ENCODE measurements at regions not wholly inside any gene's neighbourhood (a gene's known extent, or its start where the extent isn't known, plus 50 kb on each side); places are given as distances from the start of the nearest gene placed in this dataset.
"Not testable (repeated sequence)": the region's sequence is repeated elsewhere in the genome, so short reads cannot be mapped to it uniquely, and the experiment has no call there.

GRCh38 chr13:82058364-82058763, 1717.4 kb upstream of the SPRY2 start:
- peaks cover 0 to 6% (median 0%) of the 10 kb centered on the region in 5 donors for H3K9me3 ChIP-seq (ENCODE audit: control insufficient read depth in 5 of 5, low read length in 5 of 5)
- no peak overlapping the region for H3K27ac ChIP-seq (ENCODE audit: low read depth, low read length)
- H3K9ac ChIP-seq (ENCODE audit: low read length in 5 of 5), result no peak overlapping the region

GRCh38 chr13:82045316-82045715, 1704.4 kb upstream of the SPRY2 start:
- H3K27ac ChIP-seq (ENCODE audit: low read depth, low read length); H3K9me3 ChIP-seq (ENCODE audit: control insufficient read depth in 5 of 5, low read length in 5 of 5): not testable (repeated sequence)

More at GRCh38 chr13:82058364-82058763, 1717.4 kb upstream of the SPRY2 start:
- no peaks in the 10 kb centered on the region for H3K27me3 ChIP-seq (ENCODE audit: control insufficient read depth in 5 of 5, insufficient read depth in 4 of 5, low read length in 5 of 5)
- no peaks in the 10 kb centered on the region for H3K4me1 ChIP-seq (ENCODE audit: control insufficient read depth in 5 of 5, insufficient read depth in 5 of 5, low read length in 5 of 5)
- H3K36me3 ChIP-seq (ENCODE audit: control insufficient read depth in 5 of 5, insufficient read depth in 5 of 5, low read length in 5 of 5), result no peaks in the 10 kb centered on the region
- H3K4me3 ChIP-seq (ENCODE audit: low read depth in 1 of 5, low read length in 5 of 5), result no peak overlapping the region

GRCh38 chr13:82036602-82037001, 1695.7 kb upstream of the SPRY2 start:
- H3K27me3 ChIP-seq (ENCODE audit: control insufficient read depth in 5 of 5, insufficient read depth in 4 of 5, low read length in 5 of 5), result no peaks in the 10 kb centered on the region
- no peak overlapping the region for H3K4me3 ChIP-seq (ENCODE audit: low read depth in 1 of 5, low read length in 5 of 5)
- no peaks in the 10 kb centered on the region for H3K4me1 ChIP-seq (ENCODE audit: control insufficient read depth in 5 of 5, insufficient read depth in 5 of 5, low read length in 5 of 5)
- no peak overlapping the region for H3K27ac ChIP-seq (ENCODE audit: low read depth, low read length)
- H3K36me3 ChIP-seq (ENCODE audit: control insufficient read depth in 5 of 5, insufficient read depth in 5 of 5, low read length in 5 of 5), result no peaks in the 10 kb centered on the region
- H3K9me3 ChIP-seq (ENCODE audit: control insufficient read depth in 5 of 5, low read length in 5 of 5), result peaks cover 0 to 11% (median 0%) of the 10 kb centered on the region in 5 donors
- no peak overlapping the region for H3K9ac ChIP-seq (ENCODE audit: low read length in 5 of 5)

More at GRCh38 chr13:82045316-82045715, 1704.4 kb upstream of the SPRY2 start:
- not testable (repeated sequence) for H3K36me3 ChIP-seq (ENCODE audit: control insufficient read depth in 5 of 5, insufficient read depth in 5 of 5, low read length in 5 of 5); H3K4me1 ChIP-seq (ENCODE audit: control insufficient read depth in 5 of 5, insufficient read depth in 5 of 5, low read length in 5 of 5); H3K27me3 ChIP-seq (ENCODE audit: control insufficient read depth in 5 of 5, insufficient read depth in 4 of 5, low read length in 5 of 5); H3K9ac ChIP-seq (ENCODE audit: low read length in 5 of 5); H3K4me3 ChIP-seq (ENCODE audit: low read depth in 1 of 5, low read length in 5 of 5)

GRCh38 chr13:82011355-82011754, 1670.4 kb upstream of the SPRY2 start:
- Histone ChIP-seq H3K9me3 (ENCODE audit: control insufficient read depth in 5 of 5, low read length in 5 of 5) (no peaks in the 10 kb centered on the region), H3K9ac (ENCODE audit: low read length in 5 of 5) (no peak overlapping the region), H3K27me3 (ENCODE audit: control insufficient read depth in 5 of 5, insufficient read depth in 4 of 5, low read length in 5 of 5) (no peaks in the 10 kb centered on the region), H3K27ac (ENCODE audit: low read depth, low read length) (no peak overlapping the region), H3K4me3 (ENCODE audit: low read depth in 1 of 5, low read length in 5 of 5) (no peak overlapping the region), H3K36me3 (ENCODE audit: control insufficient read depth in 5 of 5, insufficient read depth in 5 of 5, low read length in 5 of 5) (no peaks in the 10 kb centered on the region), H3K4me1 (ENCODE audit: control insufficient read depth in 5 of 5, insufficient read depth in 5 of 5, low read length in 5 of 5) (no peaks in the 10 kb centered on the region)

GRCh38 chr13:82010780-82011179, 1669.9 kb upstream of the SPRY2 start:
- Histone ChIP-seq H3K36me3 (ENCODE audit: control insufficient read depth in 5 of 5, insufficient read depth in 5 of 5, low read length in 5 of 5) (no peaks in the 10 kb centered on the region), H3K9ac (ENCODE audit: low read length in 5 of 5) (no peak overlapping the region), H3K27ac (ENCODE audit: low read depth, low read length) (no peak overlapping the region), H3K9me3 (ENCODE audit: control insufficient read depth in 5 of 5, low read length in 5 of 5) (no peaks in the 10 kb centered on the region), H3K4me3 (ENCODE audit: low read depth in 1 of 5, low read length in 5 of 5) (no peak overlapping the region), H3K27me3 (ENCODE audit: control insufficient read depth in 5 of 5, insufficient read depth in 4 of 5, low read length in 5 of 5) (no peaks in the 10 kb centered on the region), H3K4me1 (ENCODE audit: control insufficient read depth in 5 of 5, insufficient read depth in 5 of 5, low read length in 5 of 5) (no peaks in the 10 kb centered on the region)

GRCh38 chr13:82002710-82003109, 1661.8 kb upstream of the SPRY2 start:
- Histone ChIP-seq H3K9me3 (ENCODE audit: control insufficient read depth in 5 of 5, low read length in 5 of 5) (no peaks in the 10 kb centered on the region), H3K27me3 (ENCODE audit: control insufficient read depth in 5 of 5, insufficient read depth in 4 of 5, low read length in 5 of 5) (no peaks in the 10 kb centered on the region), H3K4me1 (ENCODE audit: control insufficient read depth in 5 of 5, insufficient read depth in 5 of 5, low read length in 5 of 5) (no peaks in the 10 kb centered on the region), H3K9ac (ENCODE audit: low read length in 5 of 5) (no peak overlapping the region), H3K27ac (ENCODE audit: low read depth, low read length) (no peak overlapping the region), H3K4me3 (ENCODE audit: low read depth in 1 of 5, low read length in 5 of 5) (no peak overlapping the region), H3K36me3 (ENCODE audit: control insufficient read depth in 5 of 5, insufficient read depth in 5 of 5, low read length in 5 of 5) (no peaks in the 10 kb centered on the region)

GRCh38 chr13:81995316-81995715, 1654.4 kb upstream of the SPRY2 start:
- Histone ChIP-seq H3K27ac (ENCODE audit: low read depth, low read length) (no peak overlapping the region), H3K4me3 (ENCODE audit: low read depth in 1 of 5, low read length in 5 of 5) (no peak overlapping the region)

GRCh38 chr13:81990652-81991051, 1649.7 kb upstream of the SPRY2 start:
- H3K27ac ChIP-seq (ENCODE audit: low read depth, low read length), result no peak overlapping the region
- no peaks in the 10 kb centered on the region for H3K27me3 ChIP-seq (ENCODE audit: control insufficient read depth in 5 of 5, insufficient read depth in 4 of 5, low read length in 5 of 5)
- H3K9ac ChIP-seq (ENCODE audit: low read length in 5 of 5), result no peak overlapping the region
- H3K4me1 ChIP-seq (ENCODE audit: control insufficient read depth in 5 of 5, insufficient read depth in 5 of 5, low read length in 5 of 5), result no peaks in the 10 kb centered on the region
- no peaks in the 10 kb centered on the region for H3K36me3 ChIP-seq (ENCODE audit: control insufficient read depth in 5 of 5, insufficient read depth in 5 of 5, low read length in 5 of 5)
- H3K4me3 ChIP-seq (ENCODE audit: low read depth in 1 of 5, low read length in 5 of 5), result no peak overlapping the region
- H3K9me3 ChIP-seq (ENCODE audit: control insufficient read depth in 5 of 5, low read length in 5 of 5), result no peaks in the 10 kb centered on the region

More at GRCh38 chr13:81995316-81995715, 1654.4 kb upstream of the SPRY2 start:
- H3K4me1 ChIP-seq (ENCODE audit: control insufficient read depth in 5 of 5, insufficient read depth in 5 of 5, low read length in 5 of 5), result no peaks in the 10 kb centered on the region
- H3K36me3 ChIP-seq (ENCODE audit: control insufficient read depth in 5 of 5, insufficient read depth in 5 of 5, low read length in 5 of 5), result no peaks in the 10 kb centered on the region
- no peaks in the 10 kb centered on the region for H3K9me3 ChIP-seq (ENCODE audit: control insufficient read depth in 5 of 5, low read length in 5 of 5)
- no peaks in the 10 kb centered on the region for H3K27me3 ChIP-seq (ENCODE audit: control insufficient read depth in 5 of 5, insufficient read depth in 4 of 5, low read length in 5 of 5)
- H3K9ac ChIP-seq (ENCODE audit: low read length in 5 of 5), result no peak overlapping the region

GRCh38 chr13:81988567-81988966, 1647.6 kb upstream of the SPRY2 start:
- H3K9me3 ChIP-seq (ENCODE audit: control insufficient read depth in 5 of 5, low read length in 5 of 5), result peaks cover 0 to 4% (median 0%) of the 10 kb centered on the region in 5 donors
- H3K4me3 ChIP-seq (ENCODE audit: low read depth in 1 of 5, low read length in 5 of 5), result no peak overlapping the region
- H3K9ac ChIP-seq (ENCODE audit: low read length in 5 of 5), result no peak overlapping the region
- no peak overlapping the region for H3K27ac ChIP-seq (ENCODE audit: low read depth, low read length)
- no peaks in the 10 kb centered on the region for H3K27me3 ChIP-seq (ENCODE audit: control insufficient read depth in 5 of 5, insufficient read depth in 4 of 5, low read length in 5 of 5)
- H3K4me1 ChIP-seq (ENCODE audit: control insufficient read depth in 5 of 5, insufficient read depth in 5 of 5, low read length in 5 of 5), result no peaks in the 10 kb centered on the region
- H3K36me3 ChIP-seq (ENCODE audit: control insufficient read depth in 5 of 5, insufficient read depth in 5 of 5, low read length in 5 of 5), result no peaks in the 10 kb centered on the region

- H3K9ac ChIP-seq (ENCODE audit: low read length in 5 of 5), result no peak overlapping the region
- H3K27ac ChIP-seq (ENCODE audit: low read depth, low read length), result no peak overlapping the region
- H3K9me3 ChIP-seq (ENCODE audit: control insufficient read depth in 5 of 5, low read length in 5 of 5), result peaks cover 0 to 4% (median 0%) of the 10 kb centered on the region in 5 donors
- no peaks in the 10 kb centered on the region for H3K36me3 ChIP-seq (ENCODE audit: control insufficient read depth in 5 of 5, insufficient read depth in 5 of 5, low read length in 5 of 5)
- no peaks in the 10 kb centered on the region for H3K4me1 ChIP-seq (ENCODE audit: control insufficient read depth in 5 of 5, insufficient read depth in 5 of 5, low read length in 5 of 5)
- no peak overlapping the region for H3K4me3 ChIP-seq (ENCODE audit: low read depth in 1 of 5, low read length in 5 of 5)
- no peaks in the 10 kb centered on the region for H3K27me3 ChIP-seq (ENCODE audit: control insufficient read depth in 5 of 5, insufficient read depth in 4 of 5, low read length in 5 of 5)
Measured at GRCh38 chr13:81987677-81988357, 1646.9 kb upstream of the SPRY2 start.
